Astrocyte of the spinal cord (primary cell): ENCODE measurements at regions not wholly inside any gene's neighbourhood (a gene's known extent, or its start where the extent isn't known, plus 50 kb on each side); places are given as distances from the start of the nearest gene placed in this dataset.

Experiments used
- DNase-seq: peaks from one replicate; pipeline ENCODE4 v3.0.0; 2011; ENCODE audit warnings: low read depth, low spot score
- H3K4me3 ChIP-seq: 2 replicates; pipeline ENCODE4 v1.5.1; 2011; ENCODE audit warnings: low read depth, mild to moderate bottlenecking, low read length, moderate library complexity
- CTCF ChIP-seq: IDR thresholded peaks from 2 replicates; pipeline ENCODE4 v1.5.1; 2012; ENCODE audit warnings: low read depth, mild to moderate bottlenecking, low read length, inconsistent platforms
- in situ Hi-C: cut with HindIII; loops from 2 replicates; pipeline ENCODE4 v1.10.0; 2017; ENCODE audit warnings: low sequenced_read_pairs

- no peak for TF ChIP-seq CTCF
- no peak for DNase-seq
- H3K4me3 ChIP-seq: no peak overlapping the region
- in situ Hi-C loops: no loop called here
These were observed 90.1 kb downstream of the DRD1 start for GRCh38 chr5:175353926-175354325.

DNA sequence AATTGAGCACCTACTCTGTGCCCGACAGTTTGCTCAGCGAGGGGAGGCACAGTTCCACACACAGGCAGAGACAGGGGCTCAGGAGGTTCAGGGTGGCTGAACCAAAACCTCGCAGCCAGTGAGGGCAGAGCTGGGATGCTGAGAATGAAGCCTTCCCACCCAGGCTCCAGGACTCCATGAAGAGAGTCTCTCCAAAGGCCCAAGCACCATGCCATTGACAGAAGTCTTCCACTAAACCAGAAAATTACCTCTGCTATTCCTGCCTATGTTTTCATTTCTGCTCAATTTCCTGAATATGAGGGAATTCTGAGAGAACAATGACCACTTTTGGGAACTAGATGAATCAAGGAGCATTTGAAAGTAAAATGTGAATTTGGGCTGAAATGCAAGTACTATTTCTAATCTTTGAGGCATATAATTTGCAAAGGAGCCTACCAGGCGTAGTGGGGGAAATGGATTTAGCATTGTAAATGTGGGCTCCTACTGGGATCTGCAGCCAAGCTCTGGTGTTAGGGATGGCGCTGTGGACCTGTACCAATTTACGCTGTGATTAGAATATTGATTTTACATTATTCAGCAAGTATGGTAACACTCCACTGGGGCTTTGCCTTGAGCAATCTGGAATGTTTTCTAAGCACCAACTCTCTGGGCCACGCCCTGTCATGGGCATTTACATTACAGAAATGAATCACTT lies 91.9 kb downstream of the DRD1 start:
- no peak for TF ChIP-seq CTCF
- in situ Hi-C loops: no loop called here
- no peak overlapping the region for H3K4me3 ChIP-seq
- DNase-seq: no peak

DNA sequence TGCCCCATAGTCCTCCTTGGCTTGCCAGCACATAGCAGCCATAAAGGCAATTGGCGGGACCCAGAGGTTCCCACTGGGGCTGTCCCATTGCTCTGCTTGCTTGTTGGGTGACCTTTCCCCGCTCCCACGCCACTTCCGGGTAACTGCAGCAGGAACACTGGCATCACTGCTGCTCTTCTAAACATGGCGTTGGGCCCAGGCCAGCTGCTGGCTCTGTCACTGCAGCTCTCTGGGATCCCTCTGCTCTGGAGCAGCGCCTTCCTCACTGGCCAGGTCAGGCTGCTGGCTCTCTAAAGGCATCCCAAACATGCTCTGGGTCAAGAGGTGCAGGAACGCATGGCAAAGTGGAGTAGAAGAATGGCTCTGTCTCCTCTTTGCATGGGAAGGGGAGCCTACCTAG lies 92.9 kb downstream of the DRD1 start:
- no peak for TF ChIP-seq CTCF
- no peak for DNase-seq
- no peak overlapping the region for H3K4me3 ChIP-seq
- in situ Hi-C loops: no loop called here

DNA sequence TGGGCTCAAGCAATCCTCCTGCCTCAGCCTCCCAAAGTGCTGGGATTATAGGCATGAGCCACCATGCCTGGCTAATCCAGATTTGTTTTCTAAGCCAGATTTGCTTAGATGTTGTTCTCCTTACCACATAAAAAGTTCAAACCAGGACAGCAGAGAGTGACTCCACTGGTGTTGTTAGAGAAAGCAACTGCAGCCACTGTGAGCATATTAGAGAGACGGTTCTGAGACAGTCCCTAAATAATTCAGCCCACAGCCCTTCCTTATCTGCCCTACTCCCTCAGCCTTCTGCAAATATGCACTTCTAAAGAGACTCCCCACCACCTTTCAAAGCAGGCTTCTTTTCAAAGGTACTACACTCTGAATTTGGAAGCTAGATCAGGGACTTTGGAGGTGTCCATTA lies 96.1 kb downstream of the DRD1 start:
- TF ChIP-seq CTCF: no peak
- in situ Hi-C loops: no loop called here
- H3K4me3 ChIP-seq: no peak overlapping the region

DNA sequence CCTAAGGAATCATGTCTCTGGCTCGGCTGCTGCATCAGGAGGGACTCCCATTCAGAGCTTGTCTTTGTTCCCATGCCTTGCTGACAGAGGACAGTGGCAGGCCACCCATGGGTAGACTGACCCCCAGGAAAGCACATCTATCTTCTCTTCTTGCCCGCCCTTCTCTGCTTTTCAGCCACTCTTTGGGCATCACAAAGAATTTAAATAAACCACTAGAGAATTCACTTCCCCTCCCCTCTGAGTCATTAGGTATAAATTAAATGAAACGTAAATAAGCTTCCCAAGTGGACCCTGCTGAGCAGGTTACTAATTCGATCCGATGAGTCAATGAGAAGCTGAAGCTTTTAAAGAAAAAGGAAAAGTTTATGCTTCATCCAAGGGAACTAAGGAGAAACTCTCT lies 97.0 kb downstream of the DRD1 start:
- in situ Hi-C loops: no loop called here
- no peak for TF ChIP-seq CTCF
- no peak overlapping the region for H3K4me3 ChIP-seq
- peak; percentile 88 for DNase-seq

More for the DNA sequence above, 96.1 kb downstream of the DRD1 start:
- no peak for DNase-seq

- in situ Hi-C loops: no loop called here
- TF ChIP-seq CTCF: no peak
- no peak overlapping the region for H3K4me3 ChIP-seq
- peak; percentile 72 for DNase-seq
These were observed 99.4 kb downstream of the DRD1 start for GRCh38 chr5:175344331-175345195.
